ENCODE measurements at regions not wholly inside any gene's neighbourhood (a gene's known extent, or its start where the extent isn't known, plus 50 kb on each side); places are given as distances from the start of the nearest gene placed in this dataset.

GRCh38 chr9:129240581-129241211 is 62.6 kb upstream of the IER5L start:
- Histone ChIP-seq H3K4me3 (ENCODE audit: insufficient read depth, low read depth, low read length) (no peak overlapping the region), H2AK5ac (ENCODE audit: low read depth, low read length) (no peak overlapping the region), H3K36me3 (ENCODE audit: control insufficient read depth, insufficient read depth, low read length) (no peaks in the 10 kb centered on the region), H3K4me2 (ENCODE audit: low read depth, low read length) (no peak overlapping the region), H3K4me1 (ENCODE audit: control insufficient read depth, insufficient read depth, low read length) (peaks cover 14% of the 10 kb centered on the region), H4K8ac (ENCODE audit: low read depth in 2 of 2, low read length in 2 of 2) (no peak overlapping the region), H3K27ac (ENCODE audit: insufficient read depth, low read length) (no peak overlapping the region), H4K20me1 (ENCODE audit: insufficient read depth, low read length) (no peaks in the 10 kb centered on the region), H2BK20ac (ENCODE audit: low read depth, low read length) (no peak overlapping the region), H3K14ac (replicated peaks; ENCODE audit: low read depth, low read length) (no peak overlapping the region), H3K9me1 (ENCODE audit: insufficient read depth, low read length) (no peaks in the 10 kb centered on the region; the same call in 1 of the 2 replicates), H2AFZ (replicated peaks; ENCODE audit: low read length, poor library complexity) (no peak overlapping the region), H4K5ac (ENCODE audit: low read depth, low read length) (no peak overlapping the region), H3K4ac (ENCODE audit: low read depth, low read length) (no peak overlapping the region), H4K91ac (ENCODE audit: insufficient read depth, low read depth, low read length) (no peak overlapping the region), H3K27me3 (ENCODE audit: control insufficient read depth, insufficient read depth, low read length) (no peaks in the 10 kb centered on the region), H3K18ac (ENCODE audit: low read depth, low read length) (no peak overlapping the region), H3K23ac (ENCODE audit: low read depth, low read length) (peak overlapping the region; percentile 29), H3K56ac (ENCODE audit: extremely low read depth, insufficient read depth, low read length) (no peak overlapping the region), H3K9me3 (ENCODE audit: control insufficient read depth, insufficient read depth, low read length) (no peaks in the 10 kb centered on the region), H3K9ac (ENCODE audit: low read depth, low read length) (no peak overlapping the region), H3K79me1 (ENCODE audit: low read depth in 1 of 2, low read length in 2 of 2) (no peaks in the 10 kb centered on the region), H2BK15ac (ENCODE audit: low read depth, low read length) (no peak overlapping the region), H2BK120ac (ENCODE audit: low read depth, low read length) (no peak overlapping the region), H2AK9ac (replicated peaks; ENCODE audit: low read depth, low read length, poor library complexity) (no peak overlapping the region), H2BK5ac (ENCODE audit: low read depth, low read length, poor library complexity, severe bottlenecking) (no peak overlapping the region)
- WGBS, 2 experiments (ENCODE audit: extremely low coverage in 2 of 2, insufficient read length in 1 of 2), result 100% methylated on average over 1 of the region's 3 CpGs; no CpG with 5 or more reads in 1 of the 2 experiments
- dilution Hi-C loops (cut with HindIII; ENCODE audit: low sequenced_read_pairs, unreplicated experiment), result no loop called here
- DNase-seq, result no peak
- intact Hi-C loops (cut with micrococcal nuclease), result no loop called here
- TF ChIP-seq NFE2L2 (IDR thresholded peaks at IDR 0.05; ENCODE audit: low read depth, low read length), result no peak
- TF ChIP-seq CTCF (conservative IDR thresholded peaks at IDR 0.05; ENCODE audit: low read depth, low read length), result no peak
- no peak for TF ChIP-seq CEBPB (IDR thresholded peaks at IDR 0.05; ENCODE audit: low read depth, low read length)
- no peak for TF ChIP-seq ELK1 (IDR thresholded peaks at IDR 0.05; ENCODE audit: borderline replicate concordance, low read depth, low read length)
- no peak for TF ChIP-seq RCOR1 (IDR thresholded peaks at IDR 0.05; ENCODE audit: insufficient replicate concordance, low read length)
- TF ChIP-seq CHD1 (IDR thresholded peaks at IDR 0.05; ENCODE audit: low read depth, low read length), result no peak
- no peak for TF ChIP-seq MAFK (IDR thresholded peaks at IDR 0.05; ENCODE audit: low read depth, low read length)
- no peak for TF ChIP-seq SMC3 (IDR thresholded peaks at IDR 0.05; ENCODE audit: low read depth, low read length)
- TF ChIP-seq RFX5 (IDR thresholded peaks at IDR 0.05; ENCODE audit: low read depth, low read length), result no peak
- BruUV-seq (replicated peaks), result no TSS peak
- ChIA-PET POLR2A (ENCODE audit: unreplicated experiment) (no interaction called here), CTCF (interaction anchor here (0.6 kb wide), 1 partner anchor 8 kb away, joined by 3 read pairs; no protein-coding TSS in a partner anchor)
- in situ Hi-C loops (cut with MboI; ENCODE audit: low sequenced_read_pairs), result no loop called here
- ATAC-seq (ENCODE audit: low read depth), result no peak
